HG02973 (cell line): ENCODE measurements at regions not wholly inside any gene's neighbourhood (a gene's known extent, or its start where the extent isn't known, plus 50 kb on each side); places are given as distances from the start of the nearest gene placed in this dataset.
A peak's percentile ranks its signal among the peaks of the same experiment; 100 is the strongest.
"Not testable (repeated sequence)": the region's sequence is repeated elsewhere in the genome, so short reads cannot be mapped to it uniquely, and the experiment has no call there.

Experiments
- ATAC-seq: cut with Tn5 transposase; IDR thresholded peaks from one replicate; pipeline ENCODE4 v1.9.1; 2021; ENCODE audit warnings: moderate library complexity; ENCODE audit not compliant: unreplicated experiment

DNA sequence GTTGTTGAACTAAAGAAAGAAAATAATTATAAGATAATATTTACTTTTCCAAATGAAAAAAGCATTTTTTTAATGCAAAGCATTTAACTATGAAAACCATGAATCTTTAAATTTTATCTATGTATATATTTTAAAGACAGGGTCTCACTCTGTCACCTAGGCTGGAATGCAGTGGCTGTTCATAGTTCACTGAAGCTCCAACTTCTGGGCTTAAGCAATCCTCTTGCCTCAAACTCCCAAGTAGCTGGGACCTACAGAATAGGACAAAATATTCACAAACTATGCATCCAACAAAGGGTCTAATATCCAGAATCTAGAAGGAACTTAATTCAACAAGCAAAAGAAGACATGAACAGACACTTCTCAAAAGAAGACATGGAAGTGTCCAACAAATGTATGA, 55.9 kb upstream of the ALB start:
- no peak for ATAC-seq

DNA sequence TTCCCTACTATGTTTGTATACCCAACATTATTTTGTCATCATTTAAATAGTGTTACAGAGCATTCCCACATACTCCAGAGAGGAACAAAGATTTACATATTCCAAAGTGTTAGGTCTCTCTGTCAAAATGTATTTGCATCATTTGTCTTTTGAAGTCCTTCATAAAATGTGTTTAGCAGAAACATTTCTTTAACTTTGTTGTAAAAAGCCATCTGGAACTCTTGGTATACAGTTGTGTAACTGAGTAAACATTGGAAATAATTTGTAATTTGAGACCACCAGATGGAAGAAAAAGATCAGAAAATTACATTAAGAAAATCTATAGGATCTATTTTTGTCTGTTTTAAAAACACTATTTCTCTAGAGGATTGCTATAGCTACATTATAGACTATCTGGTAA, 56.6 kb upstream of the ALB start:
- no peak for ATAC-seq

DNA sequence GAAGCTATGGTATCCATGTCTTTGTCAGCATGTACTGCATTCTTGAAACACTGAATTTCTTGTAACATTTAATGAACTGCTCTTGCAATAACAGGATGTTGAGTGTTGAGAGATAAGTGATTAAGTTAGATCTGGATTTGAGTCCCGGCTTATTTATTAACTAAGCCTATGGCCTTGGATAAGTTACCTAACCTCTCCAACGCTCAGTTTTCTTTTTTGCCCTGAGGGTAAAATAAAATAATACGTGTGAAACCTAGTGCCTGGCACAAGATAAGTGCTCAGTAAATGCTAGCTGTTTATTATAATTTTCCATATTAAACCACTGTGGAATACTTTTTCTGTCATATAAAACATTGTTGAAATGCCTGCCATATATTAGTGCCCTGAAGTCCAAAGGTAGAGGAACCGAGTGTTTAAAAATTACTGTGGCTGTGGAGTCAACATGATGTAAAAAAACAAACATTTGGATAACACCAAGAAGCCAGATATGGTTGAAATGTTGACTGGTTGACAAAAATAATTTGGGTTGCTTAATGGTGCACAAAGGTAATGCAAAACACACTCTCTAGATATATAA, 58.6 kb upstream of the ALB start:
- ATAC-seq = no peak

DNA sequence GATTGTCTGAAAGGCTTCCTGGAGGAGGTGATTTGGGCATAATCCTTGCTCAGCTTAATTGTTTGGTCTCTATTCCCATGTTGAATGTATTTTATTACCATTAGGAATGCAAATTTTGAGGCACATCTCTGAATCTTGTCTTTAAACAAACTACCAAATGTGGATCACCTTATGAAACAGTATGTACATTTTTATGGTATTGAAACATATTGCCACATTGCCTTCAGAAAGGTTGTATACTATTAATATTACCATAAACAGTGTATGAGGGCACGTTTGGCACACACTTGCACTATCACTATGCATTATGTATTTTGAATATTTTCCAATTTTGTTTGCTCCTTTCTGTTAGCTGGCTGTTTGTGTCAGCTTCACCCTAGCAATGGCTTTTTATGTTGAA, 60.0 kb upstream of the ALB start:
- no peak for ATAC-seq

DNA sequence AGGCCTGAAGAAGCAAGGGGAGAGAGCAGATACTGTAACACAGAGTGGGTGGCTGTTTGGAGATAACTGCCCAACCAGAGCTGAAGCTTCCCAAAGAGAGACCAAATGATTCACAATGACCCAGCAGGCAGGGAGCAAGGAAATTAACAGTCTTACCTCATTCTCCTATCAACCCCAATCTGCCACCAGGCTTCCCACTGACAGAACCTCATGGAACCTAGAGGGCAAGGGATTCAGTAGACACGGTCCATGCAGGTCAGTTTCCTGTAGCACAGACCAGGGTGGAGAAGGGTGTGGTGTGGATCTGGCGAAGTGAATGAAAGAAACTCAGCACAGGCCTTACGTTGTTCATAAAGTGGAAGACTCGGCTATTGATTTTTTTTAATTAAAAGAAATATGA, 60.7 kb upstream of the ALB start:
- no peak for ATAC-seq

DNA sequence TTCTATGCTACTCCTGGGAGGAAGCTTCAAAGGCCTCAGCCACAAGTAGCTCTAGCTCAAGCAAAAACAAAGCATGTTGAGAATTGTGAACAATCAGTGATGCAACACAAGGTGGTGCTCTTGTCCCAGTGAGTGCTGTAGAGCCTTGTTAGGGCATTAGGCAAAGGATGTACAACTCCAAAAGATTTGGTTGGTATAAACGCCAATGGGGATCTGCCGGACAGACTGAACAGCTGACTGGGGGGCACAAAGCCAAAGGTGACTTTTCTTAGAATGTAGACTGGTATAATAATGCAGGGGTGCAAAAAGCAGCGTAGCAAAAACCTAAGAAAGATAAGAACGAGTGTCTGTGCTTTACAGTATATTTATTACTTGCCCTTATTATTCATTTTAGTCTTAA, 62.6 kb upstream of the ALB start:
- ATAC-seq = peak; percentile 69

DNA sequence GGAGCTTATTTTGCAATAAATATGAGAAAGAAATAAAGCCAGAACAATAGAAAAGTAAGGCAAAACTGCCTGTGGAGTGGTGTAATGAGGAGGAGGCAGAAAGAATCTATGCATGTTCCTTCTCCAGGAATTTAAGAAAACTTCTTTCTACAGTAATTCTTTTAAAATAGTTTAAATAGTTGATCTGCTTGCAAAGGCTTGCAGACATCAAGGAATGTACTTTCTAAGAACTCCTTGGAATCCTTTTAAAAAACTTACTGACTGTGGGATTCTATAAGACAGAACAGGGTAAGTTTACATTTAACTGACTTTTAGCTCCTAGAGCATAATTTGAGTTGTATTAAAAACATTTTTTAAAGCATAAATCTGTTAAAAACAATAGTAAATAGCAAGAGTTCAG, 63.2 kb upstream of the ALB start:
- ATAC-seq = no peak

DNA sequence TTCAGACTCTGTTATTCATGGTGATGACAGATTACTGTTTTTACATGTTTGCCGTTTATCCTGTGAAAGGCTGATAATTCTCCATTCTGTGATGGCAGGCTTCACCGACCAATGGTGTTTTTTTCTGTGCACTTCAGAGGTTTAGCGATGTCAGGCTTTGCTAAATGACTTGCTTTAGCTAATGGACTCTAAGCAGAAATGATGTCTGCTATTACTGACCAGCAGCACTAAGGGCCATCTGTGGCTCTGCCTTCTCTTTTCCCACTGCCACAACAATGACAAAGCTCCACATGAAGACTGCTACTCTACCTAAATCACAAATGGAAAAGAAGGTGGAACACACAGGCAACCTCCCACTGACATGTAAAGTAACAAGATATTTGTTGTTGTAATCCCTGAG, 68.4 kb upstream of the ALB start:
- ATAC-seq = no peak

DNA sequence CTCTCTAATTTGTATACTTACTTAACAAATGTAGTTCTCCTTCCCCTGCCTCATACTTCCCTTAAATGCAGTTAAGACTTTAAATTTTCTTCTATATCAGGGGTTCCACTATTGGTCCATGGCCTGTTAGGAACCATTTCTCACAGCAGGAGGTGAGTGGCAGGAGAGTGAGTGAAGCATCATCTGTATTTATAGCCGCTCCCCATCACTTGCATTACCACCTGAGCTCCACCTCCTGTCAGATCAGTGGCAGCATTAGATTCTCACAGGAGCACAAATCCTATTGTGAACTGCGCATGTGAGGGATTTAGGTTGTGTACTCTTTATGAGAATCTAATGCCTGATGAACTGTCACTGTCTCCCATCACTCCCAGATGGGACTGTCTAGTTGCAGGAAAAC, 72.1 kb upstream of the ALB start:
- not testable (repeated sequence) for ATAC-seq

DNA sequence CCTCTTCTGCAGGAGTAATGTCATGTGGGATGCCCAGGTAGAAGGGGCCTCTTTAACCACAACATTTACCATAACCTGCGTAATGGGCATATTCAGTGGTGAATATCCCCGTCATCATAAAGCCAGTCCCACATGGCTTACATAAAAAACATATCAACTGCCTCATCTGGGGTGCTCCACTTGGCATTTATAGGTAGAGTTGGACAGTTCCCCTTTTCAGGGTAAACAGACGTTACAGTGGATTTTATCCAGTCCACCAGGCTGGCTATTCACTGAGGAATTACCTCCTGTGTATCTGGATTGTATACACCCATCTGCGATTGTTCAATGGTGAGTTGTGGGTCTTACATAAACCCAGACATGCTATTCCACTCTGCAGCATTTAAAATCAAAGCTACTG, 70.7 kb upstream of the ANKRD17 start:
- ATAC-seq = no peak

DNA sequence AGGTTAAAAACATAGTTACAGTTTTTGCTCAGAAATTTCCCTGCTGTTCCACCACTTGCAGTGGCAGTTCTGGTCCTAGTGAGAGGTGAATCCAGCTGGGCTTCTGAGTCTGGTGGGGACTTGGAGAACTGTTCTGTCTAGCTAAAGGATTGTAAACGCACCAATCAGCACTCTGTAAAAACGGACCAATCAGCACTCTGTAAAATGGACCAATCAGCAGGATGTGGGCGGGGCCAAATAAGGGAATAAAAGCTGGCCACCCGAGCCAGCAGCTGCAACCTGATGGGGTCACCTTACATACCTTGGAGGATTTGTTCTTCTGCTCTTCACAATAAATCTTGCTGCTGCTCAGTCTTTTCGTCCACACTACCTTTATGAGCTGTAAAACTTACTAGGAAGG, 67.2 kb upstream of the ANKRD17 start:
- ATAC-seq = not testable (repeated sequence)

DNA sequence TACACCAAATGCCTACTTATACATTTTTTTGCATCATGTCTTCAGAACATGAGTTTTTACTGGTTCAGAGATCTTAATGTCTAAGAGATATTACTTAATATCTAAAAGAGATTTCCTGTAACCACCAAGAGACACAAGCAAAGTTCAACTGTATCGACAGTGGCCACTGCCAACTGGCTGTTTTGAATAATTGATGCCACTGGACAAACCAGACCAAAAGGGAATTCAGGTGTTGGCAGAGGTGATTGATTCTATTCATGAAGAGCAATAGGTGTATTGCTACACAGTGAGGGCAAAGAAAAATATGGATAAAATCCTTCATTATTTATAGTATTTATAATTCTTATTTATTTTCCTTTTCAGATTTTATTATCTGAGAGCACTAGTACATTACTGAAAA, 58.5 kb upstream of the ANKRD17 start:
- ATAC-seq = no peak

DNA sequence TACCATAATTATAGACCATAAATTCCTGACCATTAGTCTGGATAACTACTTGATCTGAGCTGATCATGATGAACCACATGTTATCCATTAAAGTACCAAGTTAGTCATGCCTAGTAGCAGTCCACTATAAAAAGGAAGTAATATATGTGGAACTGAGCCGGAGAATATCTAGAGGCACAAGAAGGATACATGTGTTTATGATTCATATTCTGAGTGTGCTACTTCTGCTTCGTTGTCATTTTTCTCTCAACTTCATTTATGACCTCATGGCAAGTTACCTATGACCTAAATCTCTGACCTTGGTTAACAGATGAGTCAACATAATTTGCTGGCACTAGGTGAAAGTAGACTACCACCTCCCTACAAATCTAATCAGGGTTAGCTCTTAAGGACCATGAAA, 56.5 kb upstream of the ANKRD17 start:
- no peak for ATAC-seq

DNA sequence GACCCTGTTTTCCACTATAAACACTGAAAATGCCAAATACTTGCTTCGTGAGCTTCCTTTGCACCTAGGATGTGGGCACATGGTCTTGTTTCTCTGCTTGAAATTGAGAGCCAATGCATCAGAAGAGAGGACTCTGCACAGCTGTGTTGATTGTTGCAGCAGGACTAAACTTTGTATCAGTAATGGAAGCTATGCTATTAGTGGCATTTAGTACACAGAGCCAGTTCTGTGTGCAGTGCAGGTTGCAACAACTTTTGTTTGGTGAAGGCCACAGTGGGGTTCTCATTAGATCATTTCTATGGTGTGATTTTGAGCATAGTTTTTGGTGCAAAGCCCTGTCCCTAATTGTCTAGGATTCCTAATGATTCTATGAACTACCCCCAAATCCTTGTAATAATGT, 54.4 kb upstream of the ANKRD17 start:
- ATAC-seq = no peak

DNA sequence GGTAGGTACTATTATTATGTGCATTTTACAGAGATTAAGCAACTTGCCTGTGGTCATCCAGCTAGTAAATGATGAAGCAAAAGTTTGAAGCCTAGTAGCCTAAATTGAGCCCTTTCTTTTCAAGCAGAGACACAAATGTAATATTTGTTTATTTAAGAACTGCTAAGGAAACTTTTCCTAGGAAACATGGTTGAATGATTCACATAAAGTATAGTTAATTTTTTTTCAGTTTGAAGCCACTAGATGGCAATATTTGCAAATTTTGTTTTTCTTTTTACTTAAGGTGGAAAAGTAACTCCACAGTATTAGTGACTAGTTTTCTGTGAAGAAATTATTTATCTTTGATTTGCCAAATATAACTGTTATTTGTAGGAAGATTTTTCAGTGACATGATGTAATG, 52.8 kb upstream of the ANKRD17 start:
- ATAC-seq = no peak

DNA sequence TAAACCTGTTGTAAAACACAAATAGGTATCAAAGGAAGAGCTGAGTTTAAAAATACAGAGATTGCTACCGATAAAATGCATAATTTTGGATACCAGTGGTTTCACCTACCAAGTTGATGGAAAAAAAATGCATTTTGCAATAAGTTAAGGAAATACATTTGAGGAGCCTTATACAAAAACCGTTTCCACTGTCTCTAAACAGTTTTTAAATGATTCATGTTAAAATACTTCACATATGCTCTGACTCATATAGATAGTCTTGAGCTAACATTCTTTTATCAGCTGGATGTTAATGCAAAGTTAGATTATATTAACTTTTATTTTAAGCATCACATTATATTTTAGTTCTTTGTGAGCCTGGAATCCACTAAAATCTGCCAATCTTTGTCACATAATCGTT, 50.6 kb upstream of the ANKRD17 start:
- no peak for ATAC-seq
